ENCODE measurements at regions not wholly inside any gene's neighbourhood (a gene's known extent, or its start where the extent isn't known, plus 50 kb on each side); places are given as distances from the start of the nearest gene placed in this dataset.

DNA sequence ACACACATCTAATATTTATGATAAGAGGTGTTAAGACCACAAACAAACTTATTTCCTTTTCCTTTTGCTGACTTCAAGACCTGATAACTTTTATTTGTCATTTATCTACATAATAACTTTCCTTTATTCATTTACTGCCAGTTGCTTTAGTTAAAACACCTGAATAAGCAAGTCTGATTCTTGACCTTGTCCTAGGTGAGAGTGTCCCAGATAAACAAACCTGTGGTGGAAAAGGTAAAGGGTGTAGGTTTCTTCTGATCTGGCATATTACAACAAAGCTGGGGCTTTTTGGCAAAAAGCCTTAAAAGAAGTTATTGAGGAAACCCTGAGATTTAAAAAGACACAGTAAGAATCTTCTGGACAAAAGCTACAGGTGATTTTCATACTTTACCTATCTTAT, 191.5 kb downstream of the ZBBX start:
- DNase-seq = no peak

DNA sequence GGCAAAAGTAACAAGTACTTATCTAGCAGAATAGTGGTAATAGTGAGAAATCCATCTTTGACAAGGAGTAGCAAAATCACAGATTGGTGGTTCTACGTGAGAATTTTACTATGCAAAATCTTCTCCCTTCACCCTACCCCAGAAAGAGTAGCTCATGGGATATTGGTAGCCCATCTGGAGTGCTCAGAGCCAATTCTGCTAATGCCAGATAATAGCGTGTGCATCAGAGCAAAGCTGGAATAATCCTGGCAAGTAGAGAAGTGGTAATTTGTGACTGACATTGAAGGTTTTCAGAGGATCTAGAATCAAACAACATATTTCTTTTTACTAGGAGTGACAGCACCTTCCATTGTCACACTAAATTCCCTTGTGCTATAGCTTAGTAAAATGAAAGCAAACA, 192.9 kb downstream of the ZBBX start:
- DNase-seq = peak; percentile 64

DNA sequence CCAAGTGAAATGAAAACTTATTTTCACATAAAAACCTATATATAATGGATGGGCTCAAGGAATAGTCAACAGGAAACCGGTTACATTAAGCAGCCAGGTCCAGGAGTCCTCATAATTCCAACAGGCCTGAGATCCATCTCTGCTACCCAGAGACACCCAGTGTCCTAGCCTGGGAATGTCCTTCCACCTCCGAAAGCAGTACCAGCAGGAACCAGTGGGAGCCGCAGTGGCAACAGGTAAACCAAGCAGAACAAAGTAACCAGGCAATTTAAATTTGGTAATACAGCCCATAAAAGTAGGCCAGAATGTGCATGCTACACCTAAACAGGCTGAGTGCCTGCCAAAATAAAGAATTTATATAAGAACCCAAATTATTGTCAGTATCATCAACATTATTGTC, 195.6 kb downstream of the ZBBX start:
- no peak for DNase-seq

DNA sequence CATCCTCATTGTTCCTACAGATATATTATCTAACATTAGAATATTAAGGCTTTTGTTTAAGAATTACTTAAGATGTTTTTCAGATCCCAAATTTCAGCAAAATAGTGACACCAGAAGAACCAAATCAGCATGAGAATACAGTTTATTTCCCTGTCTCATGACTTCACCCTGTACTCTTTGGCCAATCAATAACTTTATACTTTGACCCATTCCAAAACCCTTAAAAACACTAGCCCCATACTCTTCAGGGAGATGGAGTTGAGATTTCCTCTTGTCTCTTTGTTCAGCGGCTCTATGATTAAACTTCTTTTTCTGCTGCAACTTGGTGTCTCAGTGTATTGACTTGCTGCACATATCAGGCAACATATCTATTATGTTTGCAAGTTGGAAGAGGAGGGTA, 207.7 kb downstream of the ZBBX start:
- no peak for DNase-seq

DNA sequence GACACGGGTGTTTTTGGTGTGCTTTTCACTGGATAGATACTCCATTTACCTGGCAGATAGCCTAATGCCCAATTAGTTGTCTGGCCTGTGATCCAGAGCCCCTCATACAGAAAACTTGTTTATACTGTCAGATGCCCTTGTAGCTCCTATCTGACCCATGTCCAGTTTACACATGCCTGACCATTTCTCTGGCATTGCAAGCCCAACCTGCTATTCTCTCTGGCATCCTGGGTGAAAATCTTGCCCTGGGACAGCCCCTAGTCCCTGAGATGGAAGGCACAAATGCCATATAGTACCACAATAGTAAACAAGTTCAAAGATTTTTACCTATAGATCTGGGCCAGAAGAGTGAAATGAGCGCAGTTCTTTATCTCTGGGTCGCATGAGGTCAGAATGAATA, 212.6 kb downstream of the ZBBX start:
- DNase-seq = no peak

DNA sequence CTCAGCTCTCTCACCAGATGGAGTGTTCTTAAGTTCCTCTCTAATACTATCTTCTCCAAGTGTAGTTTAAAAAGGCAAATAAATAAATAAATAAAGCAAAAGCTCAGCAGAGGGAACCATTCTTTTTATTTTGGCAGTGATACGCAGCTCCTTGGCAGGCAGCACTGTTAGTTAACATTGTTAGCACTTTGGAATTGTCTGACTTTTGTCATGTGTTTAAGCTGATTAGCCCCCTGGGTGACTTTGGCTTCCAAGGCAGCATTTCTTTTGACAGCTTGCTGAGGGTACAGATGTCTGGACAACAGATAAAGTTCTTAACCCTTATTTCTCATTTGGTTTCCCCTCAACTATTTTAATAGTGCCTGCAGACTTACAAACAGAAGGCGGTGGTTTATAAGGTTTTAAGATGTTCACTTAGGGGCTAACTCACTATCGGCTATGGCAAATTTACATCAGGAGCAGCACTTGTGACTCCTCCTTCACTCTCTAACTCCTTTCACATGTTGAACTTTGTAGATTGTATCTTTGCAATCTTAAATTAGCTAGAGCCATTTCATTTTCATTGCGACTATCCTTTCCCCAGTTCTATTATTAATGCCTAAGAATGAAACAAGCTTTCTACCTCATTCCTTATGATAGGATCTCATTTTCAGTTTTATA, 213.4 kb downstream of the ZBBX start:
- DNase-seq = peak; percentile 92

DNA sequence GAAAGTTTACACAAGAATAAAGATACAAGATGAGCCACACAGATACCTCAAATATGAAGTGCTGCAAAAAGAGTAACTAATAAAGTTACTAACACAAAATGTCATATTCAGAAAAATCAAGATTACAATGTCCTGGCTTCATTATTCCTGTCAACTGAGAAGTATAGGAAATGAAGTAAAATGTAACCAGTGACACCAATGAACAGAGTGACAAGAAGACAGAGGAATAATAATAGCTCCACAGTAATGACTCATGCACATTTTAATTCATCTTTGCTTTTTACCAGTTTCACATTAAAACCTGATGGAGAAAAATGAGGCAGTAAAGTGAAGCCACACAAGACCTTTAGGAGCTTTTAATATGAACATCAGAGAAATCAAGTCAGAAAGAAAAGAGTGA, 214.1 kb downstream of the ZBBX start:
- DNase-seq = no peak

DNA sequence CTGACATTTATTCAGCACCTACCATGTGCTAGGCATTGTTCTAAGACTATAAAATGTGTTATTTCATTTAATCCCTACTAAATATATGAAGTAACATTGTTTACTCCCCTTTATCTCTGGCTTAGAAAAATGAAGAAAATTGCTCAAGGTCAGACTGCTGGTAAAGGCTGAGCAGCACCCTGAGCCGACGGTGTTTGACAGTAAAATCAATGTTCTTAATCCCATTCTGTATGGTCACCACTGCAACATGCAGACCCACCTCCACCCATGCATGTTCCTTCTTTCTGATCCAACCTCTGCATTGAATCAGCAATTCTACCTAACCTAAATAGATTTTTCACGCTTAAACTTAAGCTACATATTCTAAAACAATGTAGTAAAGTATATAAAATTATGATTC, 216.5 kb downstream of the ZBBX start:
- no peak for DNase-seq

DNA sequence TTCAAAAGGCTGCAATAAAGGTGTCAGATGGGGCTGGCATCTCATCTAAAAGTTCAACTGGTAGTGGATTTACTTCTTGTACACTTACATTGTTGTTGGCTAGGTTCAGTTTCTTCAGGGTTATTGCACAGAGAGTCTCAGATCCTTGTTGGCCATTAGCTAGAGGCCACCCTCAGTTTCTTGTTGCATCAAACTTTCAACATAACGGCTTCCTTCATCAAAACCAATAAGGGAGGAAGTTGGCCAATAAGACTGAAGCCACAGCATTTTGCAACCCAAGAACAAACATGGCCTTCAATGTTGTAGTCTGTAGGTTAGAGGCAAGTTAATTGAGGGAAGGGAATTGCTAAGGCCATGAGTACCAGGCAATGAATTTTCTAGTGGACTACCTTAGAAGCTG, 218.0 kb downstream of the ZBBX start:
- no peak for DNase-seq

DNA sequence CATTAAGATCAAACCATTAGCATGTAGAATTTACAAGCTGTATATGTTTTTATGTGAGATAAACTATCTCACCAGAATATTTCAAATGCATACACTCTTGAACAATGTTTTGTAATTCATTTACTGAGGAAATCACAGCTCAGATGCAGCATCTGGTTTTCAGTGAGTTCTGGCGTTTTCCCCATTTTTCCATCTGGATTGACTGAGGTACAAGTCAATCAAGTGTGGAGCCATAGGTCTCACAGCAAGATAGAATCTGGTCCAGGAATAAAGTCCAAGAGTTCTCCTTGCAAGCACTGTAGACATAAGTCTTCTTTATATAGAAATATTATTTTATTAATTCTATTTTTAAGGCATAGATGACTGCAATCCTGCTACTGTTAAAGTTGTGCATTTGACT, 219.3 kb downstream of the ZBBX start:
- peak; percentile 66 for DNase-seq

DNA sequence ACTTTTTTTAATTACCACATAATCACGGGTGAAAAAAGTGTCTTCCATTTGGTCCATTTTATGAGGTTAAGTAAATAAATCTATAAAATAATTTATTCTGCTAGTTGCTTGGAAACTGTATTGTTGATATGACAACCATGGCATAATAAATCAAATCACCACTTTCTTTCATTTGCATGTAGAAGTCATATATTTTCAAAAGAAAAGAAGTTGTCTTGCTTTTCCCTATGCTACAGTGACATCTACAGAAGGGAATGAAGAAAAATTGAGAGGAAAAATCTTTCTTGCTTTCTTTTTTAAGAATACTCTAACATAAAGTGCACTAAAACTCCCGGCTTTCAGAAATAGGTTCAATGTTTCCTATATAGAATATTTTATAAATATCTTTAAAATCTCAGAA, 228.5 kb downstream of the ZBBX start:
- DNase-seq = no peak

DNA sequence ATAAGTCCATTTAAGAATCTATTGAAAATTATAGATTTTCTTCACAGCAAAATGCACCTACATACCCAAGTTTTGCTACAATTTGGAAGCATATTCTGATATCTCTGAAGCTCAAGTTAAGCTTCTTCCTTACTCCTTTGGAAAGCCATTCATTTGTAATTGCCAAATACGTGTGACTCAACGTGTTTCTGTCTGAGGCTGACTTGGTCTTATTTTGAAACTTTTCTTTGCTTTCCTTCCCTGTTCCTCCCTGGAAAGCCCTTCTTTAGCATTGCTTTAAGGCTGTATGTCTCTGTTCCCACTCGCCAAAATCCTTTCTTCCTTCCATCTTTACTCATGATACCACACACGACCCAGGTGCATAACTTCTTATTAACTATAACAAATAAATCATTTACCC, 232.0 kb downstream of the ZBBX start:
- DNase-seq = peak; percentile 9

DNA sequence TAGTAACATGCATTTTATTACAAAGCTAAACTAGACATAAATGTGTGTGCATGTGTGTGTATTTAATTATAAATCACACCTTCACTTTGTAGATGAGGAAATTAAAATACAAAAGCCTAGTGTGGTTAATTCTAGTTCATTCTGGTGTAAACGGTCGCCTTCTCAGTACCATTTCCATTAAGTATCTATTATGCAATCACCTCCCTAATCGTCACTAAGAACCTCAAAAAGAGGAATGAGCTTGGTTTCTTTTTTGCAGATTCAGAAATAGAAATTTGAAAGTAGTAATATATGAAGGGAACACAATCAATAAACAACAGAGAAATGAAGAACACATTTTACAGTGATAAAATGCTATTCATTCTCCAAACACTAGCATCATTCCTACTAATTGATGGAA, 233.2 kb downstream of the ZBBX start:
- no peak for DNase-seq

DNA sequence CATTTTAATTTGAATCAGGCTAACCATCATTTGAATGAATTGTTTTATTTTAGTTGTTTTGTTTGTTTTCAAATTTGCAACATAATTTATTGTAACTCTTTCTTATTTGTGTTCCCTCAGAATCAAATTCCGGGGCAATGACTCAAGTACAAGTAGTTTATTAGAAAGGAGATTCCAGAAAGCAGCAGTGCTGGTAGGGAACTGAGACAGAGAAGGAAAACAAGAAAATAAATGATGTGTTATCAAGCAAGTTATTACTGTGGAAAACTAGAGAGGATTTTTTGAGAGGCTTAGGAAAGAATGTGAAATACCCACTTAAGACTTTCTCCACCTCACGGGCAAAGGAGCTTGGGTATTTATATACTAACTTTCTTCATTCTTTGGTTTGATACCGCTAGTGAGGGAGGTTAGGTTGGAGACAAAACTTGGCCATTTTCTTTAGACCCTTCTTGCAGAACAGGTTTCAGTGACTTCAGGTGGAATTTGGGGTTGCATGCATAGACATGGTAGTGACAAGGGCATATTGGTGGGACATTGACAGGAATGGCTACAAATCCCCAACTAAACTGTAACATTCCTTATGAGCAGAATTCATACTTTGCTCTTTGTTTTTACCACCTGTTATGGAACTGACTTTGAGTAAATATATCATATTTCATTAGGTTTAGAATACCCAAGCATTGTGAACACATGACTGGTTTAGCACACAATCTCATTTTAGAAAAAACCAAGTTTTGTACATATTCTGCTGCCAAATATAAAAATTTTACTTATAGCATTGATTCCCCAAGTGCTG, 254.3 kb downstream of the ZBBX start:
- no peak for DNase-seq

DNA sequence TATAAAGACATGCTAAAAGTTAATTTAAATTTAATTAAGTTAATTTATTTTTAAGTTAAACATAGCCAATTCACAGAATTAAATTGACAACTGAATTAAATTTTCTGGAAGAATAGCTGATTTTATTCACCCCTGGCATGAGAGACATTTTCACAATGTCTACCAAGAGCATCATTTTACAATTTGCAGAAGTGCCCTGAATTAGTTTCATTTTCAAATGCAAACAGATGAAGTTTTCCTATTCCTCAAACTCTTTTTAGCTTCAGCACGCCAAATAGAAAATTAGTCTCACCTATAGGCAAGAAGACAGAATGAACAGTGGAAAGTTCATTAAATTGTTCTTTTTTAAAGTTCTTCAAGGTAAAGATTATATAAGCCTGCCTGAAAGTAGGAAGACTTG, 259.3 kb downstream of the ZBBX start:
- DNase-seq = no peak

DNA sequence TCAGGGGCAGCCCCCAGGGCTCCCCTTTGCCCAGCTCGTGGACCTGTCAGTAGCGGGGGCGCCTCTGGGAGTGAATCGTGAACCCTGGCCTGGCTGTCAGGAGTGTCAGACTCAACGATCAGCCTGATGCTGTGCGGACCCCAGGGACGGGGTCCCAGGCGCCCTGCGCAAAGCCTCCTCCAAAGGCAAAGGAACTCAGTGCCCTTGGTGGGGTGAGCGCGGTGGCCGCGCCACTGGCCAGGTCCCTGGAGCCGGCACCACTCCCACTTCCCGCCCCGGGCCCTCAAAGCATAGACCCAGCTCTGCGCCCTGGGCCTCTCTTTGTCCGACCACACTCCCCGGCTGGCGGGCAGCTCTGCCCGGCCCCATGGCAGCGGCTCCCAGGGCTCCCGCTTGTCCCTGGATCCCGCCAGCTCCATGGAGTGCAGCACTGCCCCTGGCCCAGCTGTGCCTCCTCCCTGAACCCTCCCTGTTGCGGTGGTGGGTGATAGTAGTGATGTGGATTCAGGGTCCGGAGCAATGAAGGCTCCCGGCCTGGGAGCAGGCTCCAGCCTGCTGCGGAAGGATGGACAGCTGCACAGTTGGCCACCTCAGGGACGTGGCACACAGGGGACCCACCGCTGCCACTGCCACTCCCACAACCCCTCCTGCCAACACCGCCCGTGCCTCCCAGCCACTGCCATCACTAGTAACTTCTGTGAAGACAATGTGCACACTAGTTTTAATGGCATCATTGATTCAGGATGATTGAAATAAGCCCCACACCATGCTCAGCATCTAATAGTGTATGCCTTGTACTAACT, 263.8 kb downstream of the ZBBX start:
- DNase-seq = no peak

DNA sequence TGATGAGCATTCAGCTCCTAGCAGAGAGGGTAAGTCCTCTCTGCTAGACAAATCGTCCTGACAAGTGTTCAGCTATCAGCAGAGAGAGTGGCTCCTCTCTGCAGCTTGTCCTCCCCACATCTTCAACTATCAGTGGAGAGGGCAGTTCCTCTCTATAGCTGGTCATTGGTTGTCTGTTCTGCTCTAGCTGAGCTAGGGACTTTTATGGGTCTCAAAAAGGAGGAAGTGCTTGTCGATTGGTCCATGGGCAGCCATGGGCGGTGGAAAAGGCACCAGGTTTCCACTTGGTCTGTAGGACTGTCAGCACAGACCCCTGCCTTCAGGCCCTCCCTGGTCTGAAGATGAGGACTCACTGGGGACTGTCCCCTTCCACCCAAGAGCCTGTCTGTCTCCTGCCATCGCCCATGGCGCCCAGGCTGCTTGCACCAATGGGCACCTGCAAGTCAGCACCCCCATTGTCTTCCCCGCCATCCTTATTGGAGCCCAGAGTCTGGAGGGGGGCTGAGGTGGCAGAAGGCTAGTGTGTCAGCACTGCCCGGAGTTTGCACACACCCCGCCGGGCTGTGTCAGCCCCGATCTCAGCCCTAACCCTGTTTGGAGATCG, 264.7 kb downstream of the ZBBX start:
- DNase-seq = no peak

DNA sequence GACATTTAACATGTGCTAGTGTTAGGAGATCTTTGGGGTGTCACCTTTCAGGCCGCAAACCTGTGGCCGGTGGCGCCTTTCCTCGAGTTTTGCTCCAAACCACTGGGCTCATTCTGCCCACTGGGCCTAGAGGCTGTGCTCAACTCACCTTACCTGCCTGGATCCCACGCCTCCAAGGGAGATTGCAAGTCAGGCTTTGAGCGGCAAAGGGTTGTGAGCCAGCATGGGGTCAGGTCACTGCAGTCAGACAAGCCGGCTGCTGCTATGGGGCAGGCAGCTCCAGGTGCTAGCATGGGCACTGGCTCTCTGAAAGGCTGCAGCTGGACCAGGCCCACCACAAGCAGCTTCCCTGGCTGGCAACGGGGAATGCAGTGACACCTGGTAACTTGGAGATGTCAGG, 265.5 kb downstream of the ZBBX start:
- no peak for DNase-seq

DNA sequence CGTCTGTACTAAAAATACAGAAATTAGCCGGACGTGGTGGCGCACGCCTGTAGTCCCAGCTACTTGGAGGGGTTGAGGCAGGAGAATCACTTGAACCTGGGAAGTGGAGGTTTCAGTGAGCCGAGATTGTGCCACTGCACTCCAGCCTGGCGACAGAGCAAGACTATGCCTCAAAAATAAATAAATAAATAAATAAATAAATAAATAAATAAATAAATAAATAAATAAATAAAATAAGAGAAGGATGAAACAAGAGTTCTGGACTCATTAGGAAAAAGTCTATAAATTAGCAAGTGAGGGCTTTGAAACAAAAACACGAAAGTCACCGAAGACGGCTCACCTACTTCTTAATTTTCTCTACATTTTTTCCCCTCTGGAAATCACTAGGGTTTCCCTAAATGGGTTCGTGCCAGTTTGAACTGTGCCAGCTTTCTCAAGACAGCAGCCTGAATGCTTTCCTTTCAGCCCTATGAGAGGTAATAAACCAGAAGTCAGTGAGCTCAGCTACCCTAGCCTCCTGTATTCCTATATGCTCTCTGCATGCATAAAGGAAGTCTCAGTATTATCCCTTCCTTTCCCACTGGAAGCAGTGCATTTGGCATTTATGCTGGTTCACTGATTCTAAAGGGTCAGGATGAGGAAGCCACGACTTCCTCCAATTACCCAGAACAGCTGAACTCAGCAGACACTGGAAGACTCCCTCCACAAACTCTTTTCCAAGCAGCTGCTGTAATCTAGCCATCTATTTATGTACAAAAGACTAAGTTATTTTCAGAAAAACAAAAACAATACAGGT, 266.9 kb downstream of the ZBBX start:
- no peak for DNase-seq

DNA sequence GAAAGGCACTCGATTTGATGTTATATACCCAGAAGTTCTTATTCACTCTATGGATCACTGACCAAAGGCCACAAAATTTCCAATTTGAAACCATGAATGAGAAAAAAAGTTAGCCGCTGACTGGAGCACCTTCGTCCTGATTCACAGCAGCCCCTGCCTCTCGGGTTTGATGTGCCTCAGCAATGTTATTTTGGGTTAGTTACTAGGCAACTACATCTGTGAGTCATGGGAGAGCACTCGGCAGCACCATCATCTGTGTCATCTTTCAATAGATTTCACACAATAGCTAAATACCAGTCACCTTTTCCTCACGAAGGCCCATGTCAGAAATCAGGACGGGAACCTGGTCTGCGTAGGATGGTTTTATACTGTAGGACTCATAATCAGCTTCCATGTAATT, 269.2 kb downstream of the ZBBX start:
- no peak for DNase-seq

DNA sequence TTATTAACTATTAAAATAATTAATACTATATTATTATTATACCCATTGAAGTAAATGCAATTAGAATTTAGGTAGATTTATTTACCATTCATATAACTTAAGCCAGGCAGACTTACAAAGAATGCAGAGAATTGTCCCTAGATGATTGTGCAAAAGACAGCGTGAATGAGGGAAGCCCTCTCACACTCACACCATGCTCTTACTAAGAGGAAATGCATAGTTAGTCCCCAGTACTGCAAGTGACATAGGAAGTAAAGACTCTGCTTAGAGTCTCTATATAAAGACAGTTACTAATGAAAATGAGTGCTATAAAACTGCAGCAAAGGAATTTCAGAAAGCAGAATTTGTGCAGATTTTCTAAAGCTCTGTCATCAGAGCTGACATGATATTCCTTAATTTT, 270.4 kb downstream of the ZBBX start:
- DNase-seq = no peak

DNA sequence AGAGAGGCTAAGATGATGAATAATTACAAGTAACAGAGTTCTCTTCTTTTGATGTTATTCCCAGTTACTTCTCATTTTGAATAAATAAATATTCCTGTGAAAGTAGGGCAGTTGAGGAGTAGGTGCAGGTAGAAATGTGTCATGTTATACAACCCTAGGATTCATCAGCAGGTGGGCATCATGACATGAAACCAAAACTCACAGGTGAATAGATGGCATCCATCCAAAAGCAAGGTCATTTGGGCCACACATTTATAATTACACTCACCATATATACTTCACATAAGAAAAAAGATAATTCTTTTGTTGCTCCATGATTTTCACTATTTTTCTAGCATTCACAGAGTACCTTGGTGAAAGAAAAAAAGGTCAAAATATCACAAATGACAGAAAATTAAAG, 273.6 kb downstream of the ZBBX start:
- no peak for DNase-seq

DNA sequence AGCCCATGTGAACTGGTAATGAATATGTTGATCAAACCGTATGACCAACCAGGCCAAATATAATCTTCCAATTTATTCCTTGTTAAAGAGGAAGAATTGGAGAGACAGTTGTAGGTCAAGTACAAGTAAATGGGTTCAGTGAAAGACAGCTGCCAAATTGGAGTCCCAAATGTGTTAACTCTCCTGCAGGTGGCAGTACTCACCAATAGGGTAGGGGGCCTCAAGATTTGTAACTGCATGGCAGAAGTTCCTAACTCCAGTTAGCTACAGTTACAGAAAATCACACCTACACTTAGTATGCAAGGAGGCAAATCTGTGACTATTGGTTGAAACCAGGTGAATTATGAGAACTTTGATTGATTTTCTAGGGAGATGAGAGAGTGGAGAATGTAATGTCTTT, 278.0 kb downstream of the ZBBX start:
- DNase-seq = no peak

Data from NCI-H446 treated with DMSO at 0.1 percent for 48 hours (cell line).